Suppressor macrophage treated with lipopolysaccharide for 1 hour (primary cell): ENCODE measurements at regions not wholly inside any gene's neighbourhood (a gene's known extent, or its start where the extent isn't known, plus 50 kb on each side); places are given as distances from the start of the nearest gene placed in this dataset.

ENCODE experiments used
- DNase-seq, 3 donors: peaks; one replicate each; pipeline ENCODE4 v3.0.0-alpha.2; 2020 to 2022

DNA sequence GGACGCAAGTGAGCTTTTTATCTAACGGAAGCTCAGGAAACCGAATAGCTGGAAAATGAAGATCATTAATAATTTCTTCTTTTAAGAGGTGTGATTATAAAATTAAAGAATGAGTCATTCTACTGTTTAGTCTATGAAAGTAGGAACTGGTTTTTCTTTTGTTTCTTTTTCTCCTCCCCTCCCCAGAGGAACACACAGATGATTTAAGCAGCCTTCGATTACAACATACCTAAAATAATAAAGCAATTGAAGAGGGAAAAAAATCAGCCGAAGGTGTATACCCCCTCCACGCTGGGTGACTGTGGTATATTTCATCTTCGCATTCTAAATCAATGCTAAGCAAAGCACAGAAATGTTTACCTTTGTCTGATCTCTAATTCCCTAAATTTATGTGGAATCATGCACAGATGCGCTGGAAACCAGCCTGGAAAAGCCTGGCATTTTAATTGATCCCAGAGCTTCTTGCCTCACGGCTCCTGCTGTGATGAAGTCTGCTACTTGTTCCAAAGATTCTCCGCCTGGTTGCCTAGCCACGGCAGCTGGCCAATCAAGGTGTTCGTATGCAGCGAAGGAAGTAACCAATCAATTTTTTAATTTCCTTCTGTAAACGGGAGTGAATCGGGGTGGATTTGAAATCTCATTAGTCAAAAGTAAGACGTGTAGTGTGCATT lies 133.9 kb downstream of the FANCF start:
- no peak for DNase-seq

DNA sequence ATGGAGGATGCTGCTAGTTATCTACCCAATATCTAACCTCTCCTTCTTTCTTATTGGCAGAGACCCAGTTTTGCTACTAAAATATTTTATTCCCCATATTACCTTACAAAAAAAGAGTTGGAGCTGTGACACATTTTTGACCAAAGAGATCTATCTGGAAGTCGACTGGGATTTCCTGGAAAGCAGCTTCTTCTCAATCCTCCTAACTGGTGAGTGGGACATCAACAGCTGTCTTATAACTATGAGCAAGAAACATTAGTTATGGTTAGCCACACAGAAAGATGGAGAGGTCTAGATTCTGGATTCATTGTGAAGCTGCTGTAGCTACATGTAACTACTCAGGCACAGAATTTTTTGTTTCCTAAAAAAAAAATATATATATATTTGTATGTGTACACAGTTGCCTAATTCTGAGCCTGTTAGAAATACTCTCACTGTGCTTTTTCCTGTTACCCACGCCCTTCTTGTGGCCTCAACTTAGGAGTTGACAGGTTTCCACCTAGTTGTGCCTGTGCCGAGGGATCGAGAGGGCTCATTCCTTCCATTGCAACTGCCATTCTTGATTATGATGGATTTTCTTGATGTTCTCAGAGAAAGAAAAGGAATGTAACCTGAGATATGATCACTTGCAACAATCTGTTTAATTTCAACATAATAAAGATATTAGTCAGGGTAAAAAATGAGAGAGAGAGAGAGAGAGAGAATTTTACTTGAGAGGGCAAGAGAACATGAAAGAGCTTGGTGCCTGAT lies 142.0 kb downstream of the SLC17A6 start:
- no peak for DNase-seq

DNA sequence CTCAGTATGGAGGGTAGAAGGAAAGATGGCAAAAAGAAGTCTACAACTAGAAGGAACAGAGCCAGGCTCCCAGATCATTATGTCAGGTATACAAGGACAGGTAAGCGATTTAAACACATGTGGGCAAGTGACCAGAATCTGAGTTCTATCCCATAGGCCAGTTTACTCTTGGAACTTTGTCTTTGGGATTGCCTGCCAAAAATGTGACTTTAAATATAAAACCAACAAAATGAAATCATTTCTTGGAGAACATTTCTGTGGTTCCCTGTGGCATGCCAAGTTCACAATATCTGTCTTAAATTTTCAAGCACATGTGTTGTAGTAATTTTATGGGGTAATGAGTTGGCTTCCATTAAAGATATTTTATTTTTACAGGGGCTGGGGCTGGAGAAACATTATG lies 141.0 kb downstream of the SLC17A6 start:
- no peak for DNase-seq

DNA sequence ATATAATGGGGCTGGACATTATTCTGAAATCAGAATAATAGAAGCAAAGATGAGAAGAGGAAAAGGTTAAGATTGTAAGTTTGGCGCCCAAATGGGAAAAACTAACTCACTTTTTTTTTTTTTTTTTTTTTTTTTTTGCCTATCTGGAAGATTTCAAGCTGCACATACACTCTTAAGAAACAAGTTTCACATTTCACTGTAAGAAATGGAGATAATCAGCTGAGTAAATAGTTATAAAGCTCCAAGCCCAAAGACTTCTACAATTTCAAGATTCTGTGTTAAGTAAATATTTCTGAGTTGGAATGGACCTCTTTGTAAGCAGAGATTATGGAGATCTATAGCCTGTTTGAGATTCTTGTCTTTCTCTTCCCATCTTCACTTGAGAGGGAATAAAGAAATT lies 140.0 kb downstream of the SLC17A6 start:
- no peak for DNase-seq

DNA sequence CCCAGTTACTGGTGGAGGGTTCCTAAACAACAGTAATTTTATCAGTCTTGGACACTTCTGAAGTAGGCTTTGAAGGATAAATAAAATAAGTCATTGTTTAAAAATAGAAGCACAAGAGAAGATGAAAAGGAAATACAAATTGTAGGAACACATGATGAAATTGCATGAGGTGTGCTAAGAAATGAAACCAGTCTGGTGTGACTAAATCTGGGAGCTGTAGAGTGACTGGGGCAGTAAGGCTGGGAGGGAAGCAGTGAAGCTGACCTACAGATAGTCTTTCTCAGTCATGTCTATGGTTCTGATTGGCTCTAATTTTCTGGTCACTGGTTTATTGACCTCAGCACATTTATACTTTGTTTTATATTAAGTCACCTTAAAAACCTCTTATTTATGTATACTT lies 139.1 kb downstream of the SLC17A6 start:
- DNase-seq, result no peak

DNA sequence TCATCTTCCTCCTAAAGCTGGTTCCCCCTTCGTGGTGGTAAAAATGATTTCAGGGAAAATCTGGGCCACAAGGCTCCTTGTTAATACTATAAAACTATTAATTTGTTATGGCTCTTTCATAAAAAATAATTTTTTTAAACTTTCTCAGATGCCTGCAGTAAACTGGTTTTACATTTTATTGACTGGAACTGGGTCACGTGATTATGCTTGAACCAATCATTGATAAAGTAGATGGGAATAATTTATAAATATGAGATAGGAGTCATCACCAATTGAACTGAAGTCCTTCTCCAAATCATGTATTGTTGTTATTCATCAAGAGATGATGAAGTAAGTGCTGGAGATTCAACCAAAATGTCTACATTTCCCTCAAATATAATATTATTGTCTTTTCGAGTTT lies 138.4 kb downstream of the SLC17A6 start:
- DNase-seq, result no peak

DNA sequence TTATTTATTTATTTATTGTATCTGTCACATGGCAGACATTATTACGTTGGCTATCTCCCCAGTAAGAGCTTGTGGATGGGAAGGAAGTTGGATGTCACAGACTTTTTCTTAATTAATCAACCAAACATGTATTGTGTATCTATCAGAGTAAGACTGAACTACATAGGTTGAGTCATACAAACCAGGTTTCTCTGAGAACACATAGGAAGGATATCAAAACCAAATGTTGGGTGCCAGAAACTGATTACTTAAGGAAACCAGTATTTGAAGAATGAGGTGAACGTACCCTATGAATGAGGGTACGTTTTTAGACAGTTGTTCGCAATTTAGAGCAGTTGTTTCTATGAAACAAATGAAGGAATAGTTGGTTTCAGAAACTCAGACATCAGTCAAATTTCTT lies 136.4 kb downstream of the SLC17A6 start:
- no peak for DNase-seq

DNA sequence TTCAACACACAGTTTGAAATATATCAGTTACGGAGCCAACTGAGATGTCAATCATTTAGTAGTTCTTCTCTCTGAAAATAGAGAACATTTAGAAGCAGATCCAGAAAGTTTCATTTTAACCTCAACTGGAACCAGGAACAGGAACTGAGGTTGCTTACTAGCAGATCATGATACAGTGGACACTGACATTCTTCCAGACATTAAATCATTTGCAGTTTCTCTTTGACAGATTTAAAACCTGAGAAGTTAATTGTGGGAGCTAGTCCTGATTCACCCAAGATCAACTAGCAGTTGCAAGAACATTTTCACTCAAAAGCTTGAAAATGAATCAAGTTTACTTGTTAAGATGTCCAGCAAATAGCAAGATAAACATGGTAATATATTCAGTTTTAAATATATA lies 135.4 kb downstream of the SLC17A6 start:
- DNase-seq, result no peak

DNA sequence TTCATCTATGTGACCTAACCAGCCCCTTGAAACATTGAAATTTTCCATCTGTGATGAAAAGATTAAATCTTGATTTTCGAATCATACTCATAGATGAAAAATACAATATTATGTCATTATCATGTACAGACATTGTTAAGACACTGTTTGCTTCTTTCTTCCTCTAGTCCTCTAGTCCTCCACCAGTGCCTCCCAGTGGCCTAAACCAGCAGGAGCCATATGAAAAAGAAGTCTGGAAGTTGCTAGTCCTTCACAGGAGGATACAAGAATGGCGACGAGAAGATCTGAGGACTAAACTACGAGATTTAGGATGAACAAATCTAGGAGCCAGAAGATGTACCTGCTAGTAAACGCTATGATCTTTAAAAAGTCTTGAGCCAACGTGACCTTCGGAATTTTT lies 134.1 kb downstream of the SLC17A6 start:
- DNase-seq, result no peak

DNA sequence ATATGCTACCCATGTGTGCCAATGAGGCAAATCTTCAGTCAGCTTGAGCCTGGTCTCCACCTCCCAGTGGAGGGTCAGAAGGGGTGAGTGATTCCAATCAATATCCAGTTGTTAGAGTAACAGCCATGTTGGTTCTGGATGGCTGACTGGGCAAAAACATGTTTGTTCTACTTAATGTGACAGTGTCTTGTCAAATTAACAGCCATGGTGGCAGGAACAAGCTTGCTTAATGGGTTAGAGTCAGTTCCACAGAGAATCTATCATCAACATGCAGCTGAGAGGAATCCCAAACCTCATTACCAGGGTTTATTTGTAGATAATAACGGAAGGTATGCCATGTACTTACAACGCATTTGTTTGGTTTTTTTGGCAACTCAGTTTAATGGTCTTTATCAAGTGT lies 133.2 kb downstream of the SLC17A6 start:
- no peak for DNase-seq

DNA sequence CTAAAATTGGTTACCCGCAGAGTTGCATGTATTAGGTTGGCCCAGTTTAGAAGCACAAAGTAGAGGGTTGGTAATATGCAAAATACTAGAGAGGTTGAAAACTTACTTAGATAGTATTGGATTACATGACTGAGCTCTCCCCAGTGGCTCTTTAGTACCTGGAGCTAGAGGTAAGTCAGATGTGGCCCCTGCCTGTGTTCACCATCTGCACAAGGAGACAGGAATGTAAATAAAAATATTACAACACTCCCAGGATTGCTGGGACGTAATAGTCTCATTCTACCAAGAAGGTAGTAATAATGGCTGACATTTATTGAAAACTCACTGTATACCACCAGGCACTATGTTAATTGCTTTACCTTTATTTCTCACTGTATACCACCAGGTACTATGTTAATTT lies 129.6 kb downstream of the SLC17A6 start:
- DNase-seq, result no peak

DNA sequence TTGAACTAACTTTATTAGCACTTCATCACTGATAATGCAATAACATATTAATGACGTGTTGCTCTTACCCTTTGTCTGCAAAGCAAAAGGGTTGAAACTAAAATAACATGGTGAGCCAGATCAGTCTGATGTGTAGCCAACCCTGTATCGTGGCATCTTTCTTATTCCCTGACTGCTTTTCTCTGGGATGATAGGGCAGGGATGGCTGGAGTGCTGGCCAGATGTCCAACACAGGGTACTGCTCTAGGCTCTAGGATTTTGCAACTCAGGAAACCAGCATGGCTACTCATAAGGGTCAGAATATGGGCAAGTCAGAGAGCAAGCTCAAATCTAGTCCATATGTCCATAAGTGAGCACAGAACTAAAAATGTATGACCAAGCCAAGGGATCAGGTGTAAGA lies 129.1 kb downstream of the SLC17A6 start:
- DNase-seq, result no peak

DNA sequence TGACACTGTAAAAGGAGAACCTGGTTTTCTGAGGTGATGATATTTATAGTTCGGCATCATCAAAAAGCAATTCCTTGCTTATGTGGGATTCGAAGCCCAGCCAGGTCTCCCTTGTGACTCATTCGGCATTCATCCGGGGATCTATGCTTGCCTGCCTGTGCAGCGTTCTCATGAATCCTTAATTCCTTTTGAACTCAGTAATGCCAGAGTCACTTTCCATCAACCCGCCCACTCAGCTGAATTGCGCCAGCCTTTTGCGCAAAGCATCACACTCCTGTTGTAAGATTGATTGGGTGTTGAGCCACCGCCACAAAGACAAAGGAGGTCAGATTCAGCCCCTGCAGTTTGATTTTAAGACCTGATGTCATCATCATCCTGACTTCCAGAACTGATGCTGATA lies 128.6 kb downstream of the SLC17A6 start:
- DNase-seq, result no peak

DNA sequence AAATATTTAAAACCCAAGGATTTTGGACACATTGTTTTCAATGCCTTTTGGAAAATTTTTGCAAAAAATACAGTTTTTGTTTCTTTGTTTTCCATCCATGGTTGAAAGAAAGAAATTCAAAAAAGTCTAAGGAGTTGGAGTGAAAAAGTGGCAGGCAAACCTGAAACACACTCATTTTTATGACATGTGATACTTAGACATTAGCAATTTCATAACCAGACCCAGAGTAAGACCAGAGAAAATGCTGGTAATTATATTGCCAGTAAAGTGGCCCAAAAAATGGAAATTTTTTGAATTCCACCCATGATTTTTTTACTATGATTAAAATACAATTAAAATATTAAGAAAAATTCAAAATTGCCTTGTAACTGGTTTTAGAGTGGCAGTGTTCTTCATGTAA lies 128.2 kb downstream of the SLC17A6 start:
- no peak for DNase-seq

DNA sequence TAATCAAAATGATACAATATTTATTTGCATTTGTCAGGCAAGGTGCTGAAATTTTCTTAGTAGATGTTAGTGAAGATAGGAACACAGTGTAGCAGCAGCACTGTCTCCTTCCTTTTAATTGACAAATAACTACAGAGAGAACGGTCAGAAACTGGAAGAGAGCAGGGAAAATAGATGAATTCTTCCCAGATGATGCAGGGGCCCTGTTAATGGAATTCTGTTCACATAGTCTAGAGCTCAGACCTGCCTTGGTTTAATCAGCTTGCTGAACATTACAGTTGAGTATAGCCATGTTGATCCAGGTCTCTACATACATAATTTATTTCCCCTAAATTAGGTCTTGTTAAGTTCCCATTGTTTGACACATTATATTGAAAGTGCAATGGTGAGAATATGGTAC lies 127.4 kb downstream of the SLC17A6 start:
- no peak for DNase-seq

DNA sequence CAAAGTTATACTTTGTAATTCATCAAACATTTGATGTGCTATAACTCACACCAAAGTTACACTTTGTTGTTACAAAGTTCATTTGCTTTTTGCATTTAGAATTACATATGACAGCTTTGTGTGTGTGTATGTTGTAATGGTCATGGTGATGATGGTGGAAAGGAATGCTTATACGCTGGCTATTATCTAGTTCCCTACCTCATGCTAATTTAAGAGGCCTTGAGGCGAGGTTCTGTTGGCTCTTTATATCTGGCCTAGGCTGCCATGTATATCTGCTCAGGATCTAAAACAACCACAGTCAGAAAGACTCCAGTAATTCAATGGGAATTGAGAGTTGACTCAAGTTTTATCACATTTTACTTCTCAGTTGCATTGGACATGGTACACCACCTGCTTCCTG lies 123.4 kb downstream of the SLC17A6 start:
- no peak for DNase-seq

DNA sequence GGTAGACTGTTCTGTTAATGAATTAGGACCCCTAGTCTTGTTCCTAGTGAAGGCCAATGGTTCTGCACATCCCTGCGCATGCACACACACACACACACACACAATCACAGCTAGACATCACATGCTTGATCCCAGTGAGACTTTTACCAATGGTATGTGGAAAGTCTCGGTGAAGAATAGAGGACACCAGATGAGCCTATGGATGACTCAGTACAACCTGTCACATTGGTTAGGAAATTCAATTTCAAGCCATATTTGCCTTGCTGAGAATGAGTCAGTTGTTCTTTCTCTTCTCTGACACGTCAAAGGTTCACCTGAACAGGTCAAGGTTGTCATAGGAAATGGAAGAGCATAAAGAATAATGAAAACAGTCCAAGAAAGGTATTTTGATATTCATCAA lies 122.0 kb downstream of the SLC17A6 start:
- DNase-seq, result no peak

DNA sequence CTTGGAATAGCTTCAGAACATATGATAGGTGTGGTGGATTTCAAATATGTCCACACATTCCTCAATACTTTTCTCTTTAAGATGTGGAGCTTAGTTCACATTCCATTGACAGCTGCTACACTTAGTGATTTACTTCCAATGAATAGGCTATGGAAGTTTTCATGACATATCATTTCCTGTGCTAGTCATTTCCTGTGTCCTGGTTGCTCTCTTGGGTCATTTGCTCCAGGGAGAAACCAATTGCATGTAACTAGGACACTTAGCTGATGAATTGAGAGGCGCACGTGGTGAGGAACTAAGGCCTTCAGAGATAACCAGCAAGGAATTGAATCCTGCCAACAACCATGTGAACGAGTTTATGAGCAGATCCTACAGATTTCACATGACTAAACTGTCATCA lies 120.9 kb downstream of the SLC17A6 start:
- DNase-seq, result no peak

DNA sequence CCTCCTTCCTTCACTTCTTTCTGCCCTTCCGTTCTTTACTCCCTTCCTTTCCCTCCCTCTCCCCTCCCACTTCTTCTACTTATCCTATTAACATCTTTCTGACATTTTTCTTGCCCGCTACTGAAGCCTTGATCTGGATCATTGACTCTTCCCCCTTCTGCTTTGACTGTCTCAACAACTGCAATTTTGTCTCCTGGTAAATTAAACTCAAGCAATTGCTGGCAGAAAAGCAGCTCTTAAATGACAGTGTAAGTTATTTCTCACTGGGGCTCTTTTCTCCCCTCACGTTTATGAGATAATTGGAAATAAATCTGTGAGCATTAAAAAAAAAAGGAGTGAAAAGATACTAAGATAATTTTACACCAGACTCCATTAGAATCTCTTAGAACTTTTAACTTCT lies 120.0 kb downstream of the SLC17A6 start:
- DNase-seq, result no peak

DNA sequence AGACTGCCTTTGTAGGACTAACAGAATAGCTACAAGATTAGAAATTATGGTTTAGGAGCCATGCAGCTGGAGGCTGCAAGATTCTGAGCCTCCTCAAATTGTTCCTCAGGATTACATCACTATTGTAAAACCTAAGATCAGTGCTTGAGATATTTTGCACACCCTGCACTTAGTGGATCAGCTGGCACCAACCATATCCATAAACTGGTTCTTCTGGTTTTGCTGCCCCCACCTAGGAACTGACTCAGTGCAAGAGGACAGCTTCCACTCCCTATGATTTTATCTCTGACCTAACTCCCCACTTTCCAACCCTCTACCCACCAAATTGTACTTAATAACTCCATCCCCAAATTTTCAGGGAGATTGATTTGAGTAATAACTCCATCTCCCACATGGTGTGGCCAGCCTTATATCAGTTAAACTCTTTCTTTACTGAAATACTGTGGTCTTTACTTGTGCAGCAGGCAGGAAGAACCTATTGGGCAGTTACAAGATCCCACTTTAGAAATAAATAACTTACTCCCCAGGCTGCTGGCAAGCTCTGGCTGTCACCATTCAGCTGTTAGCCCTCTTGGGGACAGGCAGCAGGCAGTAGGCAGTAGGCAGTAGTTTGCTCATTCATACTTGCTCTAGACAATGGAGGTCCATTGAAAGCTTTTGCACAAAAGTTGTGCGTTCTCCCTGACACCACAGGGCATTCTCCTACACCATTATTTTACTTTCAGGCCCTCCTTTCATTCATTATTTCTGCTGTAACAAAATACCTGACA lies 119.0 kb downstream of the SLC17A6 start:
- no peak for DNase-seq

DNA sequence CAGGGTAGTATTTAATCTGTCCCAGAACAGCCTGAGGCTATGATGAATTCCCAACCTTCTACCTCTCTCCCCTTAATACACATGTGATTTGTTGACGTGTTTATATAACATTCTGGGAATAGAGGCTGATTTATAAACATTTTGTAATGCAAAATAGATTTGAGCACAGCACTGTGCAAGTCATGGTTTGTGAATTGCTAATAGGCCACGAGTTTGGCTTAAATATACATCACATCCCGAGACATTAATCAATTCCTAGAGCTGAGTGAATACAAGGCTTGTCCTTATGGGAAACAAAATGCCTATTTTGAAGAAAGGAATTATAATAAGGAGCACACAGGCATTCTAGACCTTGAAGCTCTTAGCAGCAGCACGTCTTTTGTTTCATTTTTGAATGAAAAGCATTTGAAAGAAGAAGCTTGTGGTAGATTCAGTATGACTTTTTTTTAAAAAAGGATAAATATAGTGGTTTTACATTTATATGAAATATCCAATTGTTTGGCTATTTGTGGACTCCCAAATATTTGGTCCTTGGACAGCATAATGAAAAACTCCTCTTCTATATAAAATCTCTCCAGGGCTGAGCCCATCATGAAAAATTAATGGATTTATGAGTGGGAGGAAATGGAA lies 116.4 kb downstream of the SLC17A6 start:
- no peak for DNase-seq

DNA sequence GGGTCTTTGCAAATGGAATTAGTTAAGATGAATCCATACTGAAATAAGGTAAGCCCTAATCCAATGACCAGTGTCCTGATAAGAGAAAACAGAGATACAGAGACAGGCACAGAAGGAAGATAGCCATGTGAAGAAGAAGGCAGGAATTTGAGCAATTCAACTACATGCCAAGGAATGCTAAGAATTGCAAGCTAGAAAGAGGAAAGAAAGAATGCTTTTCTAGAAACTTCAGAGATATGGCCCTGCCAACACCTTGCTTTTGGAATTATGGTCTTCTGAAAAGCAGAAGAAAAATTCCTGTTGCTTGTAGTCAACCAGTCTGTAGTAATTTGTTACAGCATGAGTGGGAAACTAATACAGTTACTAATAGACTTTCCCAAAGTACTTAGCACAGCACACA lies 111.3 kb downstream of the SLC17A6 start:
- DNase-seq, result no peak

DNA sequence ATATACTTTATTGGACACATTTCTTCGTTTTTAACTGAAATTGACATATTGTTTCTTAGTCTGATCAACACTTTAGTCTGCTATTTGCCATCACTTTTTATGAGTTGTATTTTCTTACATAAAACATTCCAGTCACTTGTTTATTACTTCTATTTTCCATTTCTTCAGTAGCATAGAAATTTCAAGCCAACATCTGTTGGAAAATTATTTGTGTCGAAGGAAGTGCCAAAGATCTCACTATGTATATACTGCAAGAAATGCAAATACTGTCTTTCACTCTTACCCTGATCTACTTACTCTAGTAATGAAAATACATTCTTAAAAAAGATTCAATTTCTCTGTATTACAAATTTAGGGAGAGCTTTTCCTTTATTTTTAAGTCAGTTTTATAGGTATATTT lies 105.9 kb downstream of the SLC17A6 start:
- DNase-seq, result no peak

DNA sequence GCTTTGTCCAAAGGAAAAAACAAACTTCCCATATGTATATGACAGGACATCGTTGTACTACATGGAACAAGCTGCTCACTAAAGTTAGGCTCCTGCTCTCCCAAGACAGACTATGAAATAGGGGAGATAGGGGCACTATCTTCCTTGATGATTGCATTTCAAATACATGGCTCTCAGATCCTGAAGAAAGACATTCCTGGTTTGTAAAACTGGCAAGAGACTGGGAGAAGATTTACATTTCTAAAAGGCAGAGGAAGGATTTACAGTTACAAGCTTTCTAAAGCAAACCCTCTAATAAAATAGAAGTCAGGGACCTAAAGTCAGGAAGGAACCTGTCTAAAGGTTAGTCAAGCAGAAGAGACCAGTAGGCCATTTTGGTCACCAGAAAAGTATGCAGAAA lies 103.7 kb downstream of the SLC17A6 start:
- DNase-seq, result no peak
